ENCODE measurements at regions not wholly inside any gene's neighbourhood (a gene's known extent, or its start where the extent isn't known, plus 50 kb on each side); places are given as distances from the start of the nearest gene placed in this dataset.

DNA sequence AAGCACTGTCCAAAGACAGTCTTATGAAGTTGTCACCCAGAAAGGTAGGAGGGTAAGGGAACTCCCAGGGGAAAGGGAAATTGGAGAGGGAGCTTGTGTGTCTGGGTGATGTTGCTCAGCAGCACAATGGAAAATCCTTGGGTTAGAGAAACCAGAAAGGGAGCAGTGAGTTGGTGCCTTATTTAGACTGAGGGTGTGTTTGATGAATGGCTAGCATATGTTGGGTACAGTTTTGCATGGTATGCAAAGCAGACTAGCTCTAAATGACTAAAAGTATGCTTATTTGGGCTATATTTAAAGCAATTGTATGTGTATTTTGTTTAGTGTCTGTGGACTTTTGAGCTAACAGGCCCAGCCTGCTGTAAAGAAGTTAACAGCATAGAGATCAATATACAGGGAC is 2884.6 kb upstream of the PCDH20 start:
- TF ChIP-seq, protein P1, sequence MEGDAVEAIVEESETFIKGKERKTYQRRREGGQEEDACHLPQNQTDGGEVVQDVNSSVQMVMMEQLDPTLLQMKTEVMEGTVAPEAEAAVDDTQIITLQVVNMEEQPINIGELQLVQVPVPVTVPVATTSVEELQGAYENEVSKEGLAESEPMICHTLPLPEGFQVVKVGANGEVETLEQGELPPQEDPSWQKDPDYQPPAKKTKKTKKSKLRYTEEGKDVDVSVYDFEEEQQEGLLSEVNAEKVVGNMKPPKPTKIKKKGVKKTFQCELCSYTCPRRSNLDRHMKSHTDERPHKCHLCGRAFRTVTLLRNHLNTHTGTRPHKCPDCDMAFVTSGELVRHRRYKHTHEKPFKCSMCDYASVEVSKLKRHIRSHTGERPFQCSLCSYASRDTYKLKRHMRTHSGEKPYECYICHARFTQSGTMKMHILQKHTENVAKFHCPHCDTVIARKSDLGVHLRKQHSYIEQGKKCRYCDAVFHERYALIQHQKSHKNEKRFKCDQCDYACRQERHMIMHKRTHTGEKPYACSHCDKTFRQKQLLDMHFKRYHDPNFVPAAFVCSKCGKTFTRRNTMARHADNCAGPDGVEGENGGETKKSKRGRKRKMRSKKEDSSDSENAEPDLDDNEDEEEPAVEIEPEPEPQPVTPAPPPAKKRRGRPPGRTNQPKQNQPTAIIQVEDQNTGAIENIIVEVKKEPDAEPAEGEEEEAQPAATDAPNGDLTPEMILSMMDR (IDR thresholded peaks at IDR 0.05): no peak
- no peak for TF ChIP-seq POLR2A (IDR thresholded peaks at IDR 0.05)
